NCI-H510A (cell line): ENCODE measurements at regions not wholly inside any gene's neighbourhood (a gene's known extent, or its start where the extent isn't known, plus 50 kb on each side); places are given as distances from the start of the nearest gene placed in this dataset.

Experiments
- DNase-seq: peaks from one replicate; lab custom pipeline; 2025; lab: John Stamatoyannopoulos, UW

GRCh38 chr4:152235718-152236117 lies 300.2 kb downstream of the FBXW7 start:
- no peak for DNase-seq

- no peak for DNase-seq
Observed at GRCh38 chr4:152234571-152234970, 301.3 kb downstream of the FBXW7 start.

- no peak for DNase-seq
Observed at GRCh38 chr4:152232271-152232670, 303.6 kb downstream of the FBXW7 start.

GRCh38 chr4:152229782-152230289 lies 306.1 kb downstream of the FBXW7 start:
- DNase-seq = no peak

- no peak for DNase-seq
Observed at GRCh38 chr4:152225680-152226079, 310.2 kb downstream of the FBXW7 start.

GRCh38 chr4:152224721-152225420 lies 311.0 kb downstream of the FBXW7 start:
- DNase-seq = no peak

- no peak for DNase-seq
Observed at GRCh38 chr4:152224223-152224622, 311.7 kb downstream of the FBXW7 start.

GRCh38 chr4:152223600-152223999 lies 312.3 kb downstream of the FBXW7 start:
- DNase-seq = no peak

GRCh38 chr4:152221816-152222516 lies 313.9 kb downstream of the FBXW7 start:
- no peak for DNase-seq

GRCh38 chr4:152220201-152220666 lies 315.7 kb downstream of the FBXW7 start:
- no peak for DNase-seq

- no peak for DNase-seq
Observed at GRCh38 chr4:152218576-152218975, 317.3 kb downstream of the FBXW7 start.

GRCh38 chr4:152217896-152218295 lies 318.0 kb downstream of the FBXW7 start:
- DNase-seq = no peak

GRCh38 chr4:152211936-152212653 lies 323.8 kb downstream of the FBXW7 start:
- DNase-seq = no peak

- DNase-seq = no peak
Observed at GRCh38 chr4:152209772-152210493, 326.0 kb downstream of the FBXW7 start.

- no peak for DNase-seq
Observed at GRCh38 chr4:152207378-152207720, 328.5 kb downstream of the FBXW7 start.

GRCh38 chr4:152206646-152207377 lies 329.1 kb downstream of the FBXW7 start:
- no peak for DNase-seq

- peak; percentile 10 for DNase-seq
Observed at GRCh38 chr4:152206185-152206584, 329.7 kb downstream of the FBXW7 start.

- no peak for DNase-seq
Observed at GRCh38 chr4:152202415-152202814, 333.5 kb downstream of the FBXW7 start.

GRCh38 chr4:152200511-152201333 lies 335.2 kb downstream of the FBXW7 start:
- no peak for DNase-seq

- DNase-seq = no peak
Observed at GRCh38 chr4:152197211-152197610, 338.7 kb downstream of the FBXW7 start.

GRCh38 chr4:152195888-152196287 lies 340.0 kb downstream of the FBXW7 start:
- DNase-seq = no peak
